HG03103 (cell line): ENCODE measurements at regions not wholly inside any gene's neighbourhood (a gene's known extent, or its start where the extent isn't known, plus 50 kb on each side); places are given as distances from the start of the nearest gene placed in this dataset.

Experiments
- ATAC-seq: cut with Tn5 transposase; IDR thresholded peaks from one replicate; pipeline ENCODE4 v1.9.1; 2021; ENCODE audit warnings: low read depth; ENCODE audit not compliant: unreplicated experiment

DNA sequence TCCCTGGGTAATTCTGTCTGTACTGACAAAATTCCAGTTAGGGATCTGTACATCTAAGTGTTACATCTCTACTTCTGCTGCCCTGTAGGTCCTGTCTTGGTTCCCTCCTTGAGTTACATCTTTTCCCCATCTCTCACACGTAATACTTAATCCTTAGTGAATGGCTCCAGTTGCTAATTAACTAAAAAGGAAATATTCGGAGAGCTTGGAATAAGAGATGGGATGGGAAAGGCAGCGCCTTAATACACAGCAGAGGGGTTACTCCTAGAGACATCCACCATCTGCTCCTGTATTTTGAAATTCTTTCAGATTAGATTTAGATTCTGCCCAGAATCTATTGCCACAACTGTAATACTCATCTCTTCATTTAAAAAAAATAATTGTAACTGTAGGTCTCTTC, 384.0 kb downstream of the SAMD5 start:
- no peak for ATAC-seq

DNA sequence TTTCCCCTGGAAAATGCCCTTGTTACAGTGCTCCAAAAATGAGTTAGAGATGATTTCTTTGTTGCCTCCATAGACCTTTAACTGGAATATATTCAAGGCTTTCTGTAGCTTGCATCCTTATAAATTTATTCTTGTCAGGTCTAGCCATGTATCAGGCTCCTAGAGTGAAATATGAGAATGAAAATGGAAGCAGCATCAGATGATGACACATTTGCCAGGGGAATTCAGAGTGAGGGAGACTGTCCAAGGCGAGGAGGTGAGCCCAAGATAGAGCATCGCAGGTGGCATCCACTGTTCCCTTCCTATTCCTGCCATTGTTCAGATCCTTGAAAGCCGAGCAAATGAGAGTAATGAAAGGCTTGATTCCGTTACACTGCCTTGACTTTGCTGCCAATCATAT, 386.8 kb downstream of the SAMD5 start:
- ATAC-seq, result no peak

DNA sequence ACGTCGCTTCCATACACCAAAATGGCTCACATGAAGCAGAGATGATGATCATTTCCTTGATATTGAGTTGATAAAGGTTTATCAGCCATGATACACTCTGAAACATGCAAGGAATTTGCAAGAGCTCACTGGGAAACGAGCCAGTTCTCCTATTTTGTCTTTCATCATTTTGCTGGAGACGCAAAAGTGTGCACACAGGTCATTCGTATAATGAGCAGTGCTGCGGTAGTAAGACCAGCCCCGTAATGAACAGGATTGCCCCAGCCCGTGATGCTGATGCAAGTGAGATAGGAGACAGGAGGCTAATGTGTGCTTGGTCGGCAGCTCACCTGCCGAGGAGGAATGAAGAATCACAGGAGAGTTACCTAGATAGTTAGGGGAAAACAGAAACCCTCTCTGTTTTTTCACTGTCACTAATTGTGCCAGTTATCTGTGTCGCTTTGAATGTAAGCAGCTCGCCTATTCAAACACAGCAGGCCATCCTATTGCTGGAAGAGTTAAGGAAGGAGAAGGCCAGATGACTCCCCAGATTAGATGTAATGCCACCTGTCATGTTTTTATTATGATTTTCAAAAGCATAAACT, 391.8 kb downstream of the SAMD5 start:
- no peak for ATAC-seq

DNA sequence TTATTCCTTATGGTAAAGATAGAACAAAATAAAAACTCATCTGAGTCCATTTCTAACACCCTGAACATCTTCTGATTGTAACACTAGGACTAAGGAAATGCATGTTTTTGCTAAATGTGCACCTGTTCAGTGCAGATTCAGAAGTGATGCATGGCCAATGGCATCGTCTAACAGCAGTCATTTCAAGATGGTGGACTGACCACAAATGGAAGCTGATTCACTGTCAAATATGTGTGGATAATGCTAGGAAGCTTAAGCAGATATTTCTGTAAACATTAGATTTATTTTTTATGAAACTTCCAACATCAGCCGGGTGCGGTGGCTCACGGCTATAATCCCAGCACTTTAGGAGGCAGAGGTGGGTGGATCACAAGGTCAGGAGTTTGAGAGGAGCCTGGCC, 394.8 kb downstream of the SAMD5 start:
- no peak for ATAC-seq

DNA sequence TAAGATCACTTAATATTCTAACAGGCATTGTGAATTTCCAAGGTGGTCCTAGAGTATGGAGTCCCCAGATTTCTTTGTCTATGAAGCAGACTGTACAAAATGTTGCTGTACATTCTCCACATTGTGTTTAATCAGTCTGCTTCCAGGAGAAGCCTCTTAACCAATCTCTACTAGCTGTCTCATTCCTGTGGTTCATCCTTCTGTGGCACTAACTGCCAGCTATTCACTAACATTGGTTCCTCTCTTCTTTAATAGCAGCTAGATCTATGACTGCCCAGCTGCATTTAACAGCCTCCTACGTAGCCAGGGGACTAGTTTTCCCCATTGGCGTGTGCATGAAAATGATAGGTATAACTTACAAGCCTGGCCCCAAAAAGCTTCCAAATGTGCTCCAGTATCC, 395.4 kb downstream of the SAMD5 start:
- no peak for ATAC-seq

DNA sequence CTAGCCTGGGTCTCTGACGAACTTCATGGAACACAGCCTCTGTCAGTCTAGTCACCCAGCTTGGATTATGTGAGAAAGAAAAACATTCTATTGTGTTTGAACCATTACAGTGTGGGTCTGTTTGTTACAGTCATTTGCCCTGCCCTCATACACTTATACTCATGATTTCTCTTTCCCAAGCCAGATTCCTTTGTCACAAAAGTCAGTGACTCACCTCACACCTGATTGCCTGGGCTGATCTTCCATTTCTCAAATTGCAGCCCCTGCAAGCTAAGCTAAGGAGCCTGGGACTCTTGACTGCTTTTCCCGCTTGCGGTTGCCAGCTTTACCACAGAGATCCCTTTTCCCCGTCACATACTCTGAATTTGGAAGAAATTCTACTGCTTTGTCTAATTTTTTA, 395.9 kb downstream of the SAMD5 start:
- no peak for ATAC-seq

DNA sequence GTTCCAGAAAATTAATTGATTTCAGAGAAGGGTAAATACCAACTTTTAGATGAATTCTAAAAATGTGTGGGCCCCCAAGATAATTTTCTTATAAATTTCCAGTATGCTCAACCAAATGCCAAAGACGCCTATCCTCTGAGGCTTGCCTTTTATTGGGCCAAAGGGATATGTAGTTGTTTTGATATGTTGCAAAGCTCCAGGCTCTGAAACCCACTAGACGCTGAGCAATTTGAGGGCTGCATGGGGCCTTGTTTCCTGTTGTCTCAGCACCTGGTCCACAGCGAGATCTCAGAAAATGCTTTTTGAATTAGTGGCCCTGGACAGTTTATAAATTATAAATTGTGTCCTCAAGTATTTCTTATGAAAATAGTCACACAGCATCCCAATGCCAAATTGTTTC, 397.2 kb downstream of the SAMD5 start:
- no peak for ATAC-seq

DNA sequence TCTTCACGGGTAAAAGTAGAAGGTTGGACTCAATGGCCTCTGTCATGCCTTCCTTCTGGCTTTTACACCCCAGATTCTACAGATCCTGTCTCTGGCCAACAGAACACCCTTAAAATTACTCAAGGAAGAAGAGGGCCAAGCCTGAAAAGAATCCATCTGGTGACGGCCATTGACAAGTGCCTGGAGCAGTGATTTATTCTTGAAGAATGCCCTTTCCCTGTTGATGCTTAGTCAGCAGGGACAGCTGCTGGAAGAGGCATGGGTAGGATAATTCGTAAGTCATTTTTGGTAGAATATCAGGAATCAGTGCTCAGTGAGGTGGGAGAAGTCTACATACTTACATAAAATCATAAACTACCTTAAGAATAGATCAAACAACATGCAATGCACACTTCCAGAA, 397.9 kb downstream of the SAMD5 start:
- no peak for ATAC-seq

DNA sequence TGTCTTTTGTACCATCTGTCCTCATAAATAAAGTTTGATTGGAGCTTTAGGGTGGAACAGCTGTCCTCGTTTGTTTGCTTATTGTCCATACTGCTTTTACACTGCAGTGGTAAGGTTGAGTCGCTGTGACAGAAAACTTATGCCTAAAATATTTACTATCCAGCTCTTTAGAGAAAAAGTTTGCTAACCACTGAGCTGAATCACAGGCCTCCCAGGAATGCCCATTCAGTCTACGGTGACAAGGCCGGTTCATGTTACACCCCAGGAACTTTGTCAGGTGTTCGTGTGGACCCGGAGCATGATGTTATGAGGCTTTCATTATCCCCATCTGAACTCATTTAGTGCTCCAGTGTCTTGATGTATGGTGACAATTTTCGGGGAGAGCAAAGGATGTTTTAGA, 401.1 kb downstream of the SAMD5 start:
- ATAC-seq, result no peak

DNA sequence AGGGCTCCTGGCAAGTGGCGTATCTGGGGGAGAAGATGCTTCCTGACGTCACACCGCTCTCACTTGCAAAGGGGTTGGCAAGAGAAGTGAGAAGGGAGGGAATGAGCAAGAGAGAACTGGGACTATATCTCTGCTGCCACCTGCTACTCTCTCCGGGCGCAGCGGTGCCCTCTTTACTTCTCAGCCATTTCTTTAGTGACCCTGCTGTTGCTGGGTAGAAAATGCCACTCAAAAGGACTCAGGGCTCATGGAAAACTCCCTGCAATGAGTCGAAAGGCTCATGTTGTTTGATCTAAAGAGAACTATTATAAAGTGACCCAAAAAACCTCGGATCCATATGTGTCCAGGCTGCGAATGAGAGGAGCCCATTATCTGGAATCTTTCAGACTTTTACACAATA, 401.8 kb downstream of the SAMD5 start:
- ATAC-seq, result no peak

DNA sequence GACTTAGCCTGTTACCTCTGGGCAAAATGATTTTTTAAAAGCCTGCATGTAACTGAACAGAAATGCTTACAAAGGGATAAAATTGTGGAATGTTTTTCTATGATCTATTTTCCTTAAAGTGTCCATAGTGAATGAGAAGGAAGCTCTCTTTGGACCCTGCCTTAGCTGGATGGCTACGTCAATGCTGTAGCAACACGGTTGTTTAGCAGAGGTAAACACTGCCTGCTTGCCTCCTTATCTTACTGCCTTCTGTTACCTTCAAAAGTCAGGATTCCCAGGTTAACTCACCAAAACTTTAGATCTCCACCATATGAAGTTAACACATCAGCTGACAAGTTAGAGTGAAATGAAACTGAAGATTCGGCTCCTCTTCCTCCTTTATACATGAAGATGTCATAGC, 402.6 kb downstream of the SAMD5 start:
- ATAC-seq, result no peak

DNA sequence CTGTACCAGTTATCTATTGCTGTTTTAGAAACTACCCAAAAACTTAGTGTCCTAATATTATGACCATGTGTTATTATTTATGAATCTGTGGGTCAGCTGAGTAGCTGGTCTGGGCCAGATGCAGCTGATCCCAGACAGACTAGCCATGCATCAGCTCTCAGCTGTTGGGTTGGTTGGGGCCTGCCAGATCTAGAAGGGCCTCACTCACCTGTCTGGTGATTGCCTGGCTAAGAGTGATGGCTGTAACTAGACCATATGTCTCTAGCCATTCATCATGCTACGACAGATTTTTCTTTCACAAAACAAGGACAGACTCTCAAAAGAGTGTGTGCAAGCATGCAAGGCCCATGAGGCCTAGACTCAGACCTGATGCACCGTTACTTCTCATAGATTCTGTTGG, 403.2 kb downstream of the SAMD5 start:
- ATAC-seq, result no peak

DNA sequence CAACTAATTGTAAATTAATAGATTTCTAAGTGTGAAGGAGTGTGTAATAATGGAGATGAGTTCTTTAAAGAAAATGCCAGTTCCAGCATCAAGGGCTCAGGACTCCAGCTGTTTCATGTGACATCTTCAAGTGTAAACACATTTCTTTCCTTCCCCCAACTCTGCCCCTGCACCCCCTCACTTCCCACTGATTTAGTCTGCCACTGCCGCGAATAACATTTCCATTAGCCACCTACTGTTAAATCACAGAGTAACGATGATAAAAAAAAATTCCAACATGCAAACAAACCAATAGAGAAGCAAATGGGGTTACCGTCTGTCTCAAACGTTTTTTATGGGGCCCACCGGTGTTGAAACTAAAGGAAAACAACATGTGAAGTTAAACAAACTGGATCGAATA, 414.3 kb downstream of the SAMD5 start:
- no peak for ATAC-seq

DNA sequence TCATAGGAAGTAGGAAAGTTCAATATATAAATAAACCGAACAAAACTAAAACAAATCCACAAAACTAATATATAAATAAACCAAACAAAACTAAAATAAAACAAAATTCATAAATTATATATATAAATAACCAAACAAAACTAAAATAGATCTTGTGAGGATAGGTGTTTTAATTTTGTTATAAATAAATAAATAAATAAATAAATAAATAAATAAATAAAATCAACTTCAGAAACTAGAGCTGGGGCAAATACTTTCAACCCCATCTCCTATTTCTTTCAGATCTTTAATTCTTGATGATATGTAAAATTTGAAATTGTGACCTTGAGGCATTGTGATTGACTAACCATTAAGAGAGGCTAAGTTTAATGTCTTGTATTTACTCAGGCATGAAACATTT, 416.1 kb downstream of the SAMD5 start:
- no peak for ATAC-seq

DNA sequence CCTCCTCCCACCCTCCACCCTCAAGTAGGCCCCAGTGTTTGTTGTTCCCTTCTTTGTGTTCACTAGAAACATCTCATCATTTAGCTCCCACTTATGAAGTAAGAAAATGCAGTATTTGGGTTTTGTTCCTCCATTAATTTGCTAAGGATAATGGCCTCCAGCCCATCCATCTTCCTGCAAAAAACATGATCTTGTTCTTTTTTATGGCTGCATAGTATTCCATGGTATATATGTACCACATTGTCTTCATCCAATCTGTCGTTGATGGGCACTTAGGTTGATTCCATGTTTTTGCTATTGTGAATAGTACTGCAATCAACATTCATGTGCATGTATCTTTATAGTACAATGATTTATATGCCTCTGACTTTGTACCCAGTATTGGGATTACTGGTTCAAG, 416.8 kb upstream of the SASH1 start:
- ATAC-seq, result no peak

DNA sequence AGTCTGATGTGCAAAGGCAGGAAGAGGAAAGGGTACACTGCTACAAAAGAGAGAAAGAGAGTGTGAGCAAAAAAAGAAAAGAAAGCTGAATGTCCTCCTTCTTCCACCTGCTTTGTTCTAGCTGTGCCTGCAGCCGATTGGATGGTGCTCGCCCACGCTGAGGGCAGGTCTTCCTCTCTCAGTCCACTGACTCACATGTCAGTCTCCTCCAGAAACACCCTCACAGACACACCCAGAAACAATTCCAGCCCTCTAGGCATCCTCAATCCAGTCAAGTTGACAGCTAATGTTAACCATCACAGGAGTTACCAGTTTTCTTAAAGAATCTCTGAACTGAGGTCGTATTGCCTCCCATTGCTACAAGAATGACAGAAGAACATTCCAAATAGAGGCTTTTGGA, 411.9 kb upstream of the SASH1 start:
- ATAC-seq, result no peak

DNA sequence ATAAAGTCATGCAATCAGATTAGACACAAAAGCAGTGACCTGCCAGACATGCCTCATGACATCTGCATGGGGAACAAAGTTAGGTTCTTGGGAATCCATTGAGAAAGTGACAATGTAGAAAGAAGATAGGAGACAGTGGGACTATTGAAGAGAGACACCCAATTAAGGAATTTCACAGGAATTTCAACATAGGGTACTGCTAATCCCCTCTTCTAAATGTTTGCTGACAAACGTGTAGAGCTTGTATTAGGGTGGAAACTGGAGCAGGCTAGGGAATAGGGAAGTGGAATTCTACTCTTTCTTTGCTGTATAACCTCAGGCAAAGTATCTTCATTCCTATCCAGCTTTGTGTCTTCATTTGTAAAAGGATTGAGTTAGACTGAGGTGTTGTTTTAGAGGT, 409.4 kb upstream of the SASH1 start:
- no peak for ATAC-seq

DNA sequence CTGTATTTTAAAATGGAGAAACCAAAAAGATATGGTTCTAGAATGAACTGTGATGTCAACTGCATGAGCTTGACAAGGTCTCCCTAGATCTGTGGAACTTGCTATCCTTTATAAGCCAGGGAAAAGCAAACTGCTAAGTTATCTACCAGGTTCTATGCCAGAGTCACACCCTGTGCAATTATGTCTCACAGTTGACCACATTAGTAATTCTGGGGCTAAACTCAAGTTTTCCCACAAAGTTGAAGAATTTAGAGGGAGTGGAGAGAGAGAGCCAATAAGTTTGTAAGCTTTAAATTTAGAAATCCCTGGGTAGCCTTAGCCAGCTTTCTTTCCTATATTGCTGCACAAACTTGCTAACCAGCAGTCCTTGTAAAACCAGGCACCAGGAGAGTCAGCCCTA, 407.0 kb upstream of the SASH1 start:
- ATAC-seq, result no peak

DNA sequence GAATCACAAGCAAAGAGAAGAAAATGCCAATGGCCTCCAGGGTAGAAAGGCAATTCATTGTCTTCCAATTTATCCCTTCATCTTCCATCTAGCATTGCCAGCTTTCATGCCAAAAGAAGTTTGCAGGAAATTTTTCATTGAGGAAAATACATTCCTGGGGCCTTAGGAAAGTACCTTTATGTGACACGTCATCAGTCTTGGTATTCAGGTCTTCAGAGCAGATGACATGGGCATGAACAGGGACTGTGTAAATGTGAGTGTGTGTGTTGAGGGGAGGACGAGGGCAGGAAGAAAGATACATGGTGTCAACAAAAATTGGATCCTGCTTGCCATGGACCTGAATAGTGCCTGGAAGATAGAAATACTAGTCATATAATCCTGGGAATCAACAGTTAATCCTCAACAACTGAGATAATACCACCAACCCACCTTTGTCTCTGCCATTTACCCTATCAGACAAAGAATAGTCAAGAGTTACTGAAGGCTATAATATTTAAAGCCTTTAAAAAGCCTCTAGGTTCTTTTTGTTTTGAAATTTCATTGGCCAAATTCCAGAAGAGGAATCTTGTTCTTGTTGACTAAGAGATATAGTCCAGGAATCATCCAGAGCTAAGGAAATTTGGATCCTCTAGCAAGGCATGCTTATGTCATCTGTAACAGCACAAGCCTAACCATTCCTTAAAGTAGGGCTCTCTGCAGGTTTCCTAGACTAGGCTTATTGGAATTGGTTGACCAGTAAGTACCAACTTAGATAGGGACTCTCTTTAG, 405.8 kb upstream of the SASH1 start:
- no peak for ATAC-seq

DNA sequence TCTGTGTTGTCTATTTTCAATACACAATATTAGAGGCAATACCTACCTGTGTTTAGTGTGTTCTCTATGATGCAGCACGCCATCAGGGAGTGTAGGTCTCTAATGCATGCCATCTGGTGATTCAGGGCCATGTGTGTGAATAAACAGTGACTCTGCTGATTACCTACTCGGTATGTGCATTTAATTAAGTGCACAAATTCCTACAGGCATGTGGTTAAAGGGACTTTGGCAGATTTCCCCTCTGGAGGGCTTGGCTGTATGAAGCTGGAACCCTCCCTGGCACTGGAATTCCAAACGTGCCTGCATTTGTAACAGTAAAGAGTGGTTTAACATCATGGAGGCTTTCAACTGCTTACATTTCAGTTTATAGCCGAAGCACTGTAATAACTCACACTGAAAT, 401.5 kb upstream of the SASH1 start:
- no peak for ATAC-seq

DNA sequence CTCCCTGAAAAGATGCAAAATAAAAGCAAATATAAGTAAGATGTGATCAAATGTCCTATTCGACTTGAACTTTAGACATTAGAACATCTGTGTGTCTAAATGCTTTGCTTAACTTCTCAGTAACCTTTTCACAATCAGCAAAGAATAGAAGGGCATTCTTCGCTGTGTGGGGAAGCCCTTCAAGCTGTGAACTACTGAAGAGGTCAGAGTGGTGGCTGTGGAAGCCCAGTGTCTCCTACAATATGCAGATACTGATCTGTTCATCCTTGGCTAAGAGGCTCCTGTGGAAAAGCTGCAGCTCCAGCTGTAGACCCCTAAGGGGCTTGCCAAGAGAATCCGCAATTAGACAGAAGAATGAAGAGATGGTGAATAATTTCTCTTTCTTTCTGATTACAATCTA, 400.3 kb upstream of the SASH1 start:
- ATAC-seq, result no peak

DNA sequence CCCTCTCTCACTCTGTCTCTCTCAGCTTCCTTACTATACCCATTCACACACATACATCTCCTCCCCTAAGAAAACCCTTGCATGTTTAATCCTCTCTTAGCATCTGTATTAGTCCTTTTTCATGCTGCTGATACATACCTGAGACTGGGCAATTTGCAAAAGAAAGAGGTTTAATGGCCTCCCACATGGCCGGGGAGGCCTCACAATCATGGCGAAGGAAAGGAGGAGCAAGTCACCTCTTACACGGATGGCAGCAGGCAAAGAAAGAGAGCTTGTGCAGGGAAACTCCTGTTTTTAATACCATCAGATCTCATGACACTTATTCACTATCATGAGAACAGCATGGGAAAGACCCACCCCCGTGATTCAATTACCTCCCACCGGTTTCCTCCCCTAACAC, 398.5 kb upstream of the SASH1 start:
- no peak for ATAC-seq

DNA sequence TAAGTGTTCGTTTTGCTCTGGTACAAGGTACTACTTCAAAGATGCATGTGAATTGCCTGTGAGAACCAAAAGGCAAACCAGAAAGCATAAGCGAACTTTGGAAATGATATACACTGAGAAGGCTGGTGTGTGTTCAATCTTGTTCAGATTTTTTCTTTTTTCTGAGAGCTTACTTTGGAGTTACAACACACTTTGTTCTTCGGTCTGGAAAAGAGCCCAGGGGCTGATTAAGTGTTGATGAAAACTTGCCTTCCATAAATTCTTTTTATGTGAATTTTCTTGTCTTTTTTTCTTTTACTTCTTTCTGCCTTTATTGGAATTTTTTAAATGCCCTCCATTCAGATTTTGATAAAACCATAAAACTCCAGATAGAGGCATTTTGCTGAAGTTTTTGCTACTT, 395.1 kb upstream of the SASH1 start:
- no peak for ATAC-seq
